ENCODE measurements at regions not wholly inside any gene's neighbourhood (a gene's known extent, or its start where the extent isn't known, plus 50 kb on each side); places are given as distances from the start of the nearest gene placed in this dataset.

GRCh38 chr14:50049703-50050570, 66.4 kb downstream of the VCPKMT start:
- no peaks in the 10 kb centered on the region for H3K27me3 ChIP-seq

GRCh38 chr14:50051106-50051505, 65.3 kb downstream of the VCPKMT start:
- Histone ChIP-seq H3K27me3 (no peaks in the 10 kb centered on the region), H3K4me1 (no peaks in the 10 kb centered on the region), H3K9me3 (no peaks in the 10 kb centered on the region), H3K4me3 (no peak overlapping the region), H3K27ac (no peak overlapping the region), H3K36me3 (no peaks in the 10 kb centered on the region)
- TF ChIP-seq CTCF (IDR thresholded peaks at IDR 0.05) (no peak), POLR2AphosphoS5 (IDR thresholded peaks at IDR 0.05; ENCODE audit: insufficient read depth in 1 of 2, low read depth in 1 of 2) (no peak), POLR2A (IDR thresholded peaks at IDR 0.05) (no peak)
- no peak for DNase-seq (ENCODE audit: extremely low spot score in 2 of 2)
- intact Hi-C loops (cut with DNase I): no loop called here

More at GRCh38 chr14:50049703-50050570, 66.4 kb downstream of the VCPKMT start:
- no peaks in the 10 kb centered on the region for H3K9me3 ChIP-seq
- peaks cover 11% of the 10 kb centered on the region for H3K4me1 ChIP-seq
- H3K36me3 ChIP-seq: no peaks in the 10 kb centered on the region
- intact Hi-C loops (cut with DNase I): no loop called here
- H3K27ac ChIP-seq: no peak overlapping the region
- no peak overlapping the region for H3K4me3 ChIP-seq
- TF ChIP-seq POLR2AphosphoS5 (IDR thresholded peaks at IDR 0.05; ENCODE audit: insufficient read depth in 1 of 2, low read depth in 1 of 2) (no peak), CTCF (IDR thresholded peaks at IDR 0.05) (no peak), POLR2A (IDR thresholded peaks at IDR 0.05) (no peak)
- no peak for DNase-seq (ENCODE audit: extremely low spot score in 2 of 2)

- Histone ChIP-seq H3K9me3 (no peaks in the 10 kb centered on the region), H3K4me1 (no peaks in the 10 kb centered on the region), H3K27ac (no peak overlapping the region), H3K27me3 (no peaks in the 10 kb centered on the region), H3K4me3 (no peak overlapping the region), H3K36me3 (no peaks in the 10 kb centered on the region)
- intact Hi-C loops (cut with DNase I): no loop called here
- DNase-seq (ENCODE audit: extremely low spot score in 2 of 2): no peak
- TF ChIP-seq CTCF (IDR thresholded peaks at IDR 0.05) (no peak), POLR2A (IDR thresholded peaks at IDR 0.05) (no peak), POLR2AphosphoS5 (IDR thresholded peaks at IDR 0.05; ENCODE audit: insufficient read depth in 1 of 2, low read depth in 1 of 2) (no peak)
These were observed 64.7 kb downstream of the VCPKMT start for GRCh38 chr14:50051706-50052105.

- Histone ChIP-seq H3K27ac (no peak overlapping the region), H3K36me3 (no peaks in the 10 kb centered on the region), H3K9me3 (no peaks in the 10 kb centered on the region), H3K4me3 (no peak overlapping the region), H3K4me1 (no peaks in the 10 kb centered on the region), H3K27me3 (no peaks in the 10 kb centered on the region)
- intact Hi-C loops (cut with DNase I): no loop called here
- TF ChIP-seq POLR2AphosphoS5 (IDR thresholded peaks at IDR 0.05; ENCODE audit: insufficient read depth in 1 of 2, low read depth in 1 of 2) (no peak), POLR2A (IDR thresholded peaks at IDR 0.05) (no peak)
- DNase-seq (ENCODE audit: extremely low spot score in 2 of 2): no peak
These were observed 63.9 kb downstream of the VCPKMT start for GRCh38 chr14:50052517-50052916.

GRCh38 chr14:50053935-50054334, 62.4 kb downstream of the VCPKMT start:
- Histone ChIP-seq H3K9me3 (no peaks in the 10 kb centered on the region), H3K4me3 (no peak overlapping the region), H3K27me3 (no peaks in the 10 kb centered on the region), H3K36me3 (no peaks in the 10 kb centered on the region), H3K4me1 (no peaks in the 10 kb centered on the region), H3K27ac (no peak overlapping the region)
- intact Hi-C loops (cut with DNase I): no loop called here
- DNase-seq (ENCODE audit: extremely low spot score in 2 of 2): no peak
- no peak for TF ChIP-seq POLR2A (IDR thresholded peaks at IDR 0.05)
- no peak for TF ChIP-seq CTCF (IDR thresholded peaks at IDR 0.05)
- no peak for TF ChIP-seq POLR2AphosphoS5 (IDR thresholded peaks at IDR 0.05; ENCODE audit: insufficient read depth in 1 of 2, low read depth in 1 of 2)

All from vagina (tissue), 2 donors.